HepG2 (cell line): ENCODE measurements at regions not wholly inside any gene's neighbourhood (a gene's known extent, or its start where the extent isn't known, plus 50 kb on each side); places are given as distances from the start of the nearest gene placed in this dataset.

Experiments used
- ATAC-seq: fragments of 200-7000 bp; cut with Tn5 transposase; 3 replicates; pipeline ENCODE4 v1.9.1; 2020; ENCODE audit warnings: mild to moderate bottlenecking, moderate library complexity
- BruUV-seq: library from RNA; stranded (reverse); fragments of 400-500 nt; replicated peaks from 2 replicates; lab custom pipeline; 2021; lab: Mats Ljungman, UMichigan
- CTCF ChIA-PET: fragments of 300-600 bp; formaldehyde crosslinking; extraction: SDS; loops from one replicate; lab custom pipeline; 2021; ENCODE audit warnings: low total read pairs, inconsistent platforms, low intra/inter-chr PET ratio; lab: Yijun Ruan, JAX
- POLR2A ChIA-PET: fragments of 350-600 bp; sonication (Branson Sonifier 250); formaldehyde crosslinking; loops from one replicate; lab custom pipeline; 2020; ENCODE audit warnings: antibody characterized with exemption, inconsistent platforms; lab: Yijun Ruan, JAX
- DNase-seq: peaks from one replicate; pipeline ENCODE4 v3.0.0-alpha.2; 2015; ENCODE audit warnings: low spot score
- FAIRE-seq: peaks from 3 replicates; lab custom pipeline; 2011; peaks lifted over from hg19 to GRCh38; lab: Jason Lieb, UNC
- H2AFZ ChIP-seq: one replicate; pipeline ENCODE4 v1.6.1; 2011; ENCODE audit warnings: low read length, inconsistent platforms
- H3K27ac ChIP-seq: fragments of 300-600 bp; 3 replicates; pipeline ENCODE4 v1.8.0; 2011; ENCODE audit warnings: mixed run types, mild to moderate bottlenecking, mixed read lengths, low read length, inconsistent platforms; ENCODE audit not compliant: insufficient read depth; ENCODE audit errors: extremely low read length
- H3K27me3 ChIP-seq, 2 experiments: fragments of 200-600 bp in 1 of 2; 2 replicates in 1 of 2; 3 replicates in 1 of 2; pipeline versions ENCODE4 v1.6.0 to v1.8.0; 2011; ENCODE audit warnings: low read length in 2 of 2, mild to moderate bottlenecking in 2 of 2, moderate library complexity in 2 of 2, inconsistent platforms in 1 of 2; ENCODE audit not compliant: insufficient read depth in 2 of 2, control insufficient read depth in 1 of 2
- H3K36me3 ChIP-seq, 2 experiments: fragments of 200-600 bp in 1 of 2; replicated peaks in 1 of 2; 2 replicates in 1 of 2; 3 replicates in 1 of 2; pipeline versions ENCODE4 v1.5.1 to v1.8.0; 2011; ENCODE audit warnings: low read length in 2 of 2, inconsistent platforms in 1 of 2; ENCODE audit not compliant: insufficient read depth in 2 of 2, control insufficient read depth in 1 of 2
- H3K4me1 ChIP-seq: 2 replicates; pipeline ENCODE4 v1.5.1; 2012; ENCODE audit warnings: low read length, inconsistent platforms; ENCODE audit not compliant: insufficient read depth
- H3K4me2 ChIP-seq: 2 replicates; pipeline ENCODE4 v1.6.0; 2011; ENCODE audit warnings: low read depth, low read length, inconsistent platforms
- H3K4me3 ChIP-seq, 3 experiments: fragments of 200-600 bp in 1 of 3; sonication (generic), shearing (Covaris generic) in 1 of 3; replicated peaks in 1 of 3; 2 replicates each; pipeline ENCODE4 v1.5.1; 2011 to 2016; ENCODE audit warnings: low read length in 3 of 3, inconsistent platforms in 2 of 3, low read depth in 2 of 3, mild to moderate bottlenecking in 2 of 3, control low read depth in 1 of 3, mixed read lengths in 1 of 3; ENCODE audit not compliant: insufficient read depth in 1 of 3
- H3K79me2 ChIP-seq: one replicate; pipeline ENCODE4 v1.6.1; 2011; ENCODE audit warnings: low read length, inconsistent platforms; ENCODE audit not compliant: insufficient read depth
- H3K9ac ChIP-seq: 2 replicates; pipeline ENCODE4 v1.6.0; 2011; ENCODE audit warnings: mild to moderate bottlenecking, low read depth, low read length, inconsistent platforms; ENCODE audit not compliant: insufficient read depth
- H3K9me3 ChIP-seq: 2 replicates; pipeline ENCODE4 v1.5.1; 2012; ENCODE audit warnings: mild to moderate bottlenecking, low read length
- H4K20me1 ChIP-seq: 2 replicates; pipeline ENCODE4 v1.6.0; 2011; ENCODE audit warnings: inconsistent platforms, mild to moderate bottlenecking, low read length, moderate library complexity; ENCODE audit not compliant: insufficient read depth
- HDAC6 ChIP-seq: fragments of 200-600 bp; sonication (generic); IDR thresholded peaks from 2 replicates; pipeline ENCODE4 v1.7.0; 2017; ENCODE audit warnings: mild to moderate bottlenecking, antibody characterized with exemption, low read length, low read depth
- NR2C2 ChIP-seq: sonication (generic); formaldehyde crosslinking; IDR thresholded peaks from 2 replicates; pipeline ENCODE4 v1.4.0; 2020; ENCODE audit warnings: missing genetic modification reagents, mild to moderate bottlenecking, moderate library complexity, borderline replicate concordance
- TCF12 ChIP-seq, 2 experiments: fragments of 450-650 bp in 1 of 2; sonication (generic) in 1 of 2; formaldehyde crosslinking in 1 of 2; IDR thresholded peaks; 2 replicates each; pipeline versions ENCODE4 v1.6.1 to v1.8.0; 2017 to 2022; ENCODE audit warnings: antibody characterized with exemption in 1 of 2, mild to moderate bottlenecking in 1 of 2, missing genetic modification reagents in 1 of 2, moderate library complexity in 1 of 2
- TMF1 ChIP-seq: sonication (generic); formaldehyde crosslinking; IDR thresholded peaks from 2 replicates; pipeline ENCODE4 v1.8.1; 2022; ENCODE audit warnings: low read depth, missing genetic modification reagents
- ZBTB3 ChIP-seq: sonication (generic); formaldehyde crosslinking; IDR thresholded peaks from 2 replicates; pipeline ENCODE4 v1.4.0; 2020; ENCODE audit warnings: low read depth, mild to moderate bottlenecking, moderate library complexity, missing genetic modification reagents, borderline replicate concordance
- ZNF383 ChIP-seq: sonication (generic); formaldehyde crosslinking; IDR thresholded peaks from 2 replicates; pipeline ENCODE4 v1.4.0; 2020; ENCODE audit warnings: missing genetic modification reagents, mild to moderate bottlenecking, borderline replicate concordance
- ZNF468 ChIP-seq: sonication (generic); formaldehyde crosslinking; IDR thresholded peaks from 2 replicates; pipeline ENCODE4 v1.8.0; 2022; ENCODE audit warnings: mild to moderate bottlenecking, moderate library complexity, missing genetic modification reagents
- WGBS: methylation state at CpG from one replicate; pipeline ENCODE4 v1.1.6; 2017; ENCODE audit warnings: low lambda C conversion rate; 5-methylcytosine and 5-hydroxymethylcytosine counted together
- in situ Hi-C: cut with HindIII; loops from 2 replicates; pipeline ENCODE4 v1.10.0; 2017; ENCODE audit warnings: low pct_unique_long_range_greater_than_20kb; ENCODE audit not compliant: extremely low pct_ligation_motif_present
- intact Hi-C: fragments of 100-400 bp; cut with micrococcal nuclease; formaldehyde crosslinking; loops from one replicate; pipeline ENCODE4 v1.10.0; 2022; ENCODE audit not compliant: unreplicated experiment
- TF ChIP-seq, protein P1 (sequence below): sonication (generic); formaldehyde crosslinking; IDR thresholded peaks from 2 replicates; pipeline ENCODE4 v1.5.1; 2020; ENCODE audit warnings: mild to moderate bottlenecking, missing genetic modification reagents
- TF ChIP-seq, protein P2 (sequence below), 2 experiments: sonication (generic) in 1 of 2; formaldehyde crosslinking in 1 of 2; IDR thresholded peaks; 2 replicates each; pipeline versions ENCODE4 v1.4.0 to v1.6.1; 2016 to 2020; ENCODE audit warnings: borderline replicate concordance in 1 of 2, low read depth in 1 of 2, mild to moderate bottlenecking in 1 of 2, missing genetic modification reagents in 1 of 2
- TF ChIP-seq, protein P3 (sequence below): sonication (generic); formaldehyde crosslinking; IDR thresholded peaks from 2 replicates; pipeline ENCODE4 v1.4.0; 2020; ENCODE audit warnings: missing genetic modification reagents

DNA sequence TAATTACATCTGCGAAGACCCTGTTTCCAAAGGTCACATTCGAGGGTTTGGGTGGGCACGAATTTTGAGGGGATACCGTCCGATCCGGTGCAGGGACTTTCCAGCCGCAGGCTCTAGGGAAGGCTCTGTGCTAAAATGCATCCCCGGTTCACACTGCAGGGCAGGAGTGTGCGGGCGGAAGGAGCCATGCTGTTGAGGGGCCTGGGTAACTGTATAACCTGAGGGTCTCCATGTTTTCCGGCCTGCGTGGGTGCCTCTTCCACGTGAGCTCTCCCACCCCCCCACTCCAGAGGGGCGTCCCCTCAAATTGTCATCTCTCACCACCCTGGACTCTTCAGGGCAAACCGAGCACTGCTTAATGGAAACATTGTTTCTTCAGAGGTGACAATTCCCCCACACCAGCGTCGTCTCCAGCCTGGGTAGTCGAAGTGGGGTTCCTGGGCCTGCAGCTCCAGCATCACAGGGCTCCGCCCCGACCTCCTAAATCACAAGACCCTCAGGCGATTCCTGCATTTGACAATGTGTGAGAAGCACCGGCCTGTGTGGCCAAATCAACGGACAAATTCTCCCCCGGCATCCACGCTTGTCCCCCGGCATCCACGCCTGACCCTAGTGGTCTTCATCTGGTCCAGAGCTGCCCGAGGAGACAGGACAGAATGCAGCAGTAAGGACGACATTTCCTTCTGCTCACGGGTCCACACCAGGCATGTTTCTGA, 51.2 kb downstream of the FOXL3 start:
- TF ChIP-seq ZBTB3 (CRISPR knock-in tag) (0 out of 2 replicates have a peak, but pooled peaks have one; percentile 10), TCF12 (IDR thresholded peaks at IDR 0.05) (no peak), TCF12 (CRISPR knock-in tag; IDR thresholded peaks at IDR 0.05) (no peak), ZNF383 (CRISPR knock-in tag) (no peak), NR2C2 (CRISPR knock-in tag) (peak; percentile 2; the same call in 1 of the 2 replicates), HDAC6 (no peak), ZNF468 (CRISPR knock-in tag) (no peak), TMF1 (no peak)
- TF ChIP-seq, protein P1, sequence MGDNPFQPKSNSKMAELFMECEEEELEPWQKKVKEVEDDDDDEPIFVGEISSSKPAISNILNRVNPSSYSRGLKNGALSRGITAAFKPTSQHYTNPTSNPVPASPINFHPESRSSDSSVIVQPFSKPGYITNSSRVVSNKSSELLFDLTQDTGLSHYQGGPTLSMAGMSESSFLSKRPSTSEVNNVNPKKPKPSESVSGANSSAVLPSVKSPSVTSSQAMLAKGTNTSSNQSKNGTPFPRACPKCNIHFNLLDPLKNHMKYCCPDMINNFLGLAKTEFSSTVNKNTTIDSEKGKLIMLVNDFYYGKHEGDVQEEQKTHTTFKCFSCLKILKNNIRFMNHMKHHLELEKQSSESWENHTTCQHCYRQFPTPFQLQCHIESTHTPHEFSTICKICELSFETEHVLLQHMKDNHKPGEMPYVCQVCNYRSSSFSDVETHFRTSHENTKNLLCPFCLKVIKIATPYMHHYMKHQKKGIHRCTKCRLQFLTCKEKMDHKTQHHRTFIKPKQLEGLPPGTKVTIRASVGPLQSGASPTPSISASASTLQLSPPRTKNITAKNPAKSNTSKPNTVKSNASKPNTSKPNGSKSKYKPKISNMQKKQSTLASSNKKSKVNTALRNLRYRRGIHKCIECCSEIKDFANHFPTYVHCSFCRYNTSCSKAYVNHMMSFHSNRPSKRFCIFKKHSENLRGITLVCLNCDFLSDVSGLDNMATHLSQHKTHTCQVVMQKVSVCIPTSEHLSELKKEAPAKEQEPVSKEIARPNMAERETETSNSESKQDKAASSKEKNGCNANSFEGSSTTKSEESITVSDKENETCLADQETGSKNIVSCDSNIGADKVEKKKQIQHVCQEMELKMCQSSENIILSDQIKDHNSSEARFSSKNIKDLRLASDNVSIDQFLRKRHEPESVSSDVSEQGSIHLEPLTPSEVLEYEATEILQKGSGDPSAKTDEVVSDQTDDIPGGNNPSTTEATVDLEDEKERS (CRISPR knock-in tag): no peak
- TF ChIP-seq, protein P2, sequence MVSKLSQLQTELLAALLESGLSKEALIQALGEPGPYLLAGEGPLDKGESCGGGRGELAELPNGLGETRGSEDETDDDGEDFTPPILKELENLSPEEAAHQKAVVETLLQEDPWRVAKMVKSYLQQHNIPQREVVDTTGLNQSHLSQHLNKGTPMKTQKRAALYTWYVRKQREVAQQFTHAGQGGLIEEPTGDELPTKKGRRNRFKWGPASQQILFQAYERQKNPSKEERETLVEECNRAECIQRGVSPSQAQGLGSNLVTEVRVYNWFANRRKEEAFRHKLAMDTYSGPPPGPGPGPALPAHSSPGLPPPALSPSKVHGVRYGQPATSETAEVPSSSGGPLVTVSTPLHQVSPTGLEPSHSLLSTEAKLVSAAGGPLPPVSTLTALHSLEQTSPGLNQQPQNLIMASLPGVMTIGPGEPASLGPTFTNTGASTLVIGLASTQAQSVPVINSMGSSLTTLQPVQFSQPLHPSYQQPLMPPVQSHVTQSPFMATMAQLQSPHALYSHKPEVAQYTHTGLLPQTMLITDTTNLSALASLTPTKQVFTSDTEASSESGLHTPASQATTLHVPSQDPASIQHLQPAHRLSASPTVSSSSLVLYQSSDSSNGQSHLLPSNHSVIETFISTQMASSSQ (IDR thresholded peaks at IDR 0.05; ENCODE audit: low read depth): no peak
- TF ChIP-seq, protein P2 (CRISPR knock-in tag; IDR thresholded peaks at IDR 0.05; ENCODE audit: borderline replicate concordance): no peak
- TF ChIP-seq, protein P3, sequence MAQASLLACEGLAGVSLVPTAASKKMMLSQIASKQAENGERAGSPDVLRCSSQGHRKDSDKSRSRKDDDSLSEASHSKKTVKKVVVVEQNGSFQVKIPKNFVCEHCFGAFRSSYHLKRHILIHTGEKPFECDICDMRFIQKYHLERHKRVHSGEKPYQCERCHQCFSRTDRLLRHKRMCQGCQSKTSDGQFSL (CRISPR knock-in tag): no peak
- Histone ChIP-seq H3K36me3 (no peaks in the 10 kb centered on the region), H3K9me3 (no peaks in the 10 kb centered on the region), H3K4me1 (peaks cover 51% of the 10 kb centered on the region), H3K4me3 (peak overlapping the region in 1 of 3 experiments; percentile 57; a peak in 2 of 6 replicates), H4K20me1 (no peaks in the 10 kb centered on the region), H3K9ac (peak overlapping the region; percentile 19; the same call in 1 of the 2 replicates), H3K27ac (no peak overlapping the region), H3K79me2 (no peaks in the 10 kb centered on the region), H2AFZ (no peak overlapping the region), H3K4me2 (peak overlapping the region; percentile 71), H3K27me3 (peaks cover 0 to 34% of the 10 kb centered on the region in 2 experiments)
- ChIA-PET CTCF (no interaction called here), POLR2A (interaction anchor here (0.7 to 2.9 kb wide), 6 partner anchors 8 to 391 kb away, joined by 3 to 17 read pairs (median 4); no protein-coding TSS in a partner anchor)
- 67% methylated on average over 20 of the region's 30 CpGs for WGBS
- intact Hi-C loops (no loop called here), in situ Hi-C loops (no loop called here)
- ATAC-seq (no peak), FAIRE-seq (no peak), DNase-seq (no peak)
- BruUV-seq: no TSS peak
